Lower lobe of right lung (tissue), 2 donors: ENCODE measurements at regions not wholly inside any gene's neighbourhood (a gene's known extent, or its start where the extent isn't known, plus 50 kb on each side); places are given as distances from the start of the nearest gene placed in this dataset.

Source experiments
- ATAC-seq, 2 donors: fragments of 200-7000 bp; cut with Tn5 transposase; one replicate each; pipeline ENCODE4 v1.9.1; 2020 to 2022; ENCODE audit warnings: mild to moderate bottlenecking in 2 of 2, moderate library complexity in 2 of 2
- DNase-seq: peaks from one replicate; pipeline ENCODE4 v3.0.0-alpha.2; 2020
- H3K27ac ChIP-seq: fragments of 200-600 bp; one replicate; pipeline ENCODE4 v1.8.0; 2022
- H3K27me3 ChIP-seq: fragments of 200-600 bp; one replicate; pipeline ENCODE4 v1.8.0; 2022; ENCODE audit warnings: low read depth
- H3K36me3 ChIP-seq: fragments of 200-600 bp; one replicate; pipeline ENCODE4 v1.8.0; 2022; ENCODE audit warnings: mild to moderate bottlenecking
- H3K4me1 ChIP-seq: fragments of 200-600 bp; one replicate; pipeline ENCODE4 v1.8.0; 2022
- H3K4me3 ChIP-seq: fragments of 200-600 bp; one replicate; pipeline ENCODE4 v1.8.0; 2022; ENCODE audit warnings: mild to moderate bottlenecking
- H3K9me3 ChIP-seq: fragments of 200-600 bp; one replicate; pipeline ENCODE4 v1.8.0; 2022
- CTCF ChIP-seq: fragments of 200-600 bp; IDR thresholded peaks from one replicate; pipeline ENCODE4 v1.8.0; 2022; ENCODE audit warnings: antibody characterized with exemption, mild to moderate bottlenecking
- intact Hi-C: fragments of 100-400 bp; cut with DNase I; formaldehyde crosslinking; loops from one replicate; pipeline ENCODE4 v1.11.0; 2022
- donor health status: DM: no; HTN: yes; CAD: no; lungs with severe emphysema.

- no peaks in the 10 kb centered on the region for H3K36me3 ChIP-seq
- ATAC-seq (no peak), DNase-seq (no peak)
- H3K4me3 ChIP-seq: no peak overlapping the region
- H3K27ac ChIP-seq: no peak overlapping the region
- H3K4me1 ChIP-seq: no peaks in the 10 kb centered on the region
- H3K9me3 ChIP-seq: no peaks in the 10 kb centered on the region
- intact Hi-C loops: no loop called here
- no peak for TF ChIP-seq CTCF
- H3K27me3 ChIP-seq: no peaks in the 10 kb centered on the region
These were observed 157.2 kb downstream of the TMEM132E start for GRCh38 chr17:34736611-34737010.

- Histone ChIP-seq H3K27me3 (no peaks in the 10 kb centered on the region), H3K4me1 (no peaks in the 10 kb centered on the region), H3K4me3 (no peak overlapping the region), H3K9me3 (no peaks in the 10 kb centered on the region), H3K27ac (no peak overlapping the region), H3K36me3 (no peaks in the 10 kb centered on the region)
- intact Hi-C loops: no loop called here
- ATAC-seq: no peak
- DNase-seq: no peak
- TF ChIP-seq CTCF: no peak
These were observed 154.0 kb downstream of the TMEM132E start for GRCh38 chr17:34733333-34733732.

GRCh38 chr17:34730816-34731215 is 151.4 kb downstream of the TMEM132E start:
- Histone ChIP-seq H3K27me3 (no peaks in the 10 kb centered on the region), H3K27ac (no peak overlapping the region), H3K4me1 (no peaks in the 10 kb centered on the region), H3K9me3 (no peaks in the 10 kb centered on the region), H3K4me3 (no peak overlapping the region), H3K36me3 (no peaks in the 10 kb centered on the region)
- no peak for TF ChIP-seq CTCF
- intact Hi-C loops: no loop called here
- ATAC-seq (no peak), DNase-seq (no peak)

GRCh38 chr17:34728771-34729310 is 149.5 kb downstream of the TMEM132E start:
- Histone ChIP-seq H3K9me3 (no peaks in the 10 kb centered on the region), H3K27ac (no peak overlapping the region), H3K36me3 (no peaks in the 10 kb centered on the region), H3K4me1 (no peaks in the 10 kb centered on the region), H3K27me3 (no peaks in the 10 kb centered on the region), H3K4me3 (no peak overlapping the region)
- intact Hi-C loops: no loop called here
- no peak for DNase-seq
- TF ChIP-seq CTCF: no peak
- ATAC-seq: no peak

GRCh38 chr17:34727601-34728000 is 148.2 kb downstream of the TMEM132E start:
- no peaks in the 10 kb centered on the region for H3K9me3 ChIP-seq
- intact Hi-C loops: no loop called here
- H3K27me3 ChIP-seq: no peaks in the 10 kb centered on the region
- ATAC-seq (no peak), DNase-seq (no peak)
- no peak overlapping the region for H3K27ac ChIP-seq
- H3K4me3 ChIP-seq: no peak overlapping the region
- no peaks in the 10 kb centered on the region for H3K4me1 ChIP-seq
- TF ChIP-seq CTCF: no peak
- H3K36me3 ChIP-seq: no peaks in the 10 kb centered on the region
